Astrocyte of the hippocampus (primary cell): ENCODE measurements at regions not wholly inside any gene's neighbourhood (a gene's known extent, or its start where the extent isn't known, plus 50 kb on each side); places are given as distances from the start of the nearest gene placed in this dataset.
"Not testable (repeated sequence)": the region's sequence is repeated elsewhere in the genome, so short reads cannot be mapped to it uniquely, and the experiment has no call there.

Experiments used
- DNase-seq: peaks from one replicate; pipeline ENCODE4 v3.0.0; 2011; ENCODE audit warnings: low read depth, low spot score

DNA sequence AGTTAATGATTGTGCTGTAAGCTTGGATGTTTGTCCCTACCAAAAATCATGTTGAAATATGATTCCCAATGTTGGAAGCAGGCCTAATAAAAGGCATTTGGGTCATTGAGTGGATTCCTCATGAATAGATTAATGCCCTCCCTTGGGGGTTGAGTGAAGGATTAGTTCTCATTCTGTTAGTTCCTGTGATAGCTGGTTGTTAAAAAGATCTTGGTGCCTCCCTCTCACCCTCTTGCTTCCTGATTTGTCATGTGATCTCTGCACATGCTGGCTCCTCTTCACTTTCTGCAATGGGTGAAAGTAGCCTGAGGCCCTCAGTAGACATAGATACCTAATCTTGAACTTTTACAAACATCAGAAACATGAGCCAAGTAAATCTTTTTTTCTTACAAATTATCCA is 115.6 kb upstream of the HCRTR2 start:
- no peak for DNase-seq

DNA sequence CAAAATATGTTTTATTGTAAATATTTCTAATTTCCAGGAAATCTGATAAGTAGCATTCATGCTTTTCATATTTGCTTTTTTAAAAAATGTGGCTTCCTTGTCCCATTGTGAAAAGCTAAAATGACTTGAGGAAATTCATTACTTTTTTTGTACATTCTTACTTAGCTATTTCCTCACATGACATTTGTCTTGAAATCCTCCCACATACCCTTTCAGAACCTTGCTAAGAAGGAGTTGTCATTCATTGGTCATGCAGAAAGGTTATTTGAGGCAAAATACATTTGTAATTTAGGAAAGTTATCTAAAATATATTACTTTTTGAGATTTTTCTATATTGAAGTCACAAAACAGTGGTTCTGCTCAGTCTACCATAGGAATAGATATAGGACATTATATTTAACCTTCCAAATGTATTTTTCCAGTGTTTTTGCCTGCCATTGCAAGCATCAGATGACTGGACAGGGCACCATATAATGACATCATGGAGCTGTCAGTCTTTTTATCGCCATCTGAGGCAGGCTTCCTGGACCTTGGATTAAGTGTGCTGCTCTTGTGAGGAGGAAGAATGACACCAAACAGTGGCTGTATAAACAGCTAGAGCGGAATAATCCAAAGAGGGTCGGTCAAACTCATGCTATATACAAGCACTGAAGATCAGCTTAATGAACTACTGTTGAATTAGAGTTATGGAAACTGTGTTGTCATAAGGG is 109.4 kb upstream of the HCRTR2 start:
- no peak for DNase-seq

DNA sequence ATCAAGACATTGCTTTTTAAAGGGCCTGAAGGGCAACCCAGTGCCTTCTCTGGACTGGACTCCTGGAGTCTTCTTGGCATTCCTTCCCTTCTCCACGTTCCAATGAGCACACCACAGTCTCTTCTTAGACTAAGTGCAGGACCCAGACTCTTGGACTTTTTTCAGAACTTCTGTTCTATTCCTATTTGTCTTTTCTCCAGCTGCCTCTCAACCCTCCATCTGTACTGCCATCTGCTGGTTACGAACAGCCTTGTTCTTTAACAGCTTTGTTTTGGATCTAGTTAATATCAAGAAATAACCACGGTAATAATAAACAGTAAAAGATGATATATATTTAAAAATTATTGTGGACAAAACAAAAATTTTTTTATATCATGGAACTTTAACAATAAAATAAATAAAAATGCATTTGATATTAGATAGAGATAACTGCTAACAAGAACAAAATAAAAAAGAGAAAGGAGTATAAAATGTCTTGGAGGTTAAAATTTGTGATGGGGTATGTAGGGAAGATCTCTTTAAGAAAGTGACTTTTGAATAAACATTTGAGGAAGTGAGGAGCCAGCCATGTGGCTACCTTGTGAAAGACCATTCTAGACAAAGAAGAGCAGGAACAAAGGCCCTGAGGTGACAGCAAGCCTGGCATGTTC is 105.1 kb upstream of the HCRTR2 start:
- peak; percentile 63 for DNase-seq

DNA sequence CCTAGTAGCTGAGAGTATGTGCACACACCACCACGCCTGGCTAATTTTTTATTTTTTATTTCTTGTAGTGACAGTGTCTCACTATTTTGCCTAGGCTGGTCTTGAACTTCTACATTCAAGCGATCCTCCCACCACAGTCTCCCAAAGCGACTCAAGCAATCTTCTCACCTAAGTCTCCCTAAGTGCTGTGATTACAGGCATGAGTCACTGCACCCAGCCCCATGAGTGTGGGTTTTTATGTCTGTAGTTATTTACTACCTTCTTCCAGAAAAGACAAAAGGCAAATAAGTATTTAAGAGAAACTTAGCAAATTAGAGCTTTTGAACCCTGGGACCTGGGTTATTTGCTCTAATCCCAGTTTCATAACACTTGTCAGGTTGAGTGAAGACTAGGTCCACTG is 92.3 kb upstream of the HCRTR2 start:
- DNase-seq = no peak

DNA sequence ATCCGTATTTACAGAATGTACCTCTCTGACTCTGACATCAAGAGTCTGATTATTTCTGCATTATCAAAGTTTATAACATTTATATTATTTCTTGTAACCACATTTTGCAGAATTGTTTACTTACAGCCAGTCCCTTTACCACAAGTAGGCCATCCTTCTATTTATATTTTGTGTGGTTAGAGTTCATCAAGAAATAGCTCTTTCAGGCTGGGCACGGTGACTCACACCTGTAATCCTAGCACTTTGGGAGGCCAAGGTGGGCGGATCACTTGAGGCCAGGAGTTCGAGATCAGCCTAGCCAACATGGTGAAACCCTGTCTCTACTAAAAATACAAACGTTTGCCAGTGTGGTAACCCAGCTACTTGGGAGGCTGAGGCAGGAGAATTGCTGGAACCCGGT is 86.3 kb upstream of the HCRTR2 start:
- DNase-seq = not testable (repeated sequence)

DNA sequence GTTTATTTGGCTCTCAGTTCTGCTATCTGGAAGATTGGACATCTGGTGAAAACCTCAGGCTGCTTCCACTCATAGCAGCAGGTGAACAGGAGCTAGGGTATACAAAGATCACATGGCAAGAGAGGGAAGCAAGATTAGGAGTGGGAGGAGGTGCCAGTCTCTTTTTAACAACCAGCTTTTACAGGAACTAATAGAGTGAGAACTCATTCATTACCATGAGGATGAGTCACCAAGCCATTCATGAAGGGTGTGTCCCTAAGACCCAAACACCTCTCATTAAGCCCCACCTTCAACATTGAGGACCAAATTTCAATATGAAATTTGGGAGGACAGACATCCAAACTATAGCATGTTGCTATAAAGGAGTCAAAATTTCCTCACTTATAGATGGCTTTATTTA is 85.4 kb upstream of the HCRTR2 start:
- DNase-seq = no peak

DNA sequence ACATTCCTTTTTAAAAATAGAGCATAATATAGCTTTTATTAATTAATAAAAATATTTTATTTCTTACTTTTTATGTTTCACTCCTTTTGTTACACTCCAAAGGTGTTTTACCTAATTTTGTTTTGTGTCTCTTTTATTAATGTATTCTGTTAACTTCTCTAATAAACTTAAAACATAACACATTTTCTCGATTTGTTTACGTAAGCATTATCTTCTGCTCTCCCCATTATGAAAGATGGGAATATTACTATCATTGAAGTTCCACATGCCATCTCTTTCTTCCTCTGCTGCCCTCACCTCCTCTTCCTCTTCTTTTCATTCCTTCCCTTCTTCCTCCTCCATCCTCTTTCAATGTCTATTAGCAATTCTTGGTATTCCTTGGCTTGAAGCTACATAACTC is 85.0 kb upstream of the HCRTR2 start:
- DNase-seq = no peak

DNA sequence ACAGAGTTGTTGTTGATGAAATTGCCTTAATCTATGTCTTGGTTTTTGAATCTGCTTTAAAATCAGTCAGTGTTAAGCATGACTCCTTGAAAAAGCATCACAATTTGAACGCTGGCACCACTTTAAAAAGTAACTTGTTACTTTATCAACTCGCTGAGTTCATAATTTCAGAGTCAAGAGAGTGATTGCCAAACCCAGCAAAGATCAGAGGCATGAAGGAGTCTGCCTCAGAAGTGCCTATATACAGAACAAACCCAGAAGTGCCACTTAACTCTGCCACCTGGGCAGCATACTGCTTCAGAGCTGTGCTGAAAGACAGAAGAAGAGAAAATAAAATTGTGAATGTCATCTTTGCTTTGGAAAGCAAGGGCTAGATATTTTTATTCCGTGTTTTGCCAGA is 73.6 kb upstream of the HCRTR2 start:
- no peak for DNase-seq

DNA sequence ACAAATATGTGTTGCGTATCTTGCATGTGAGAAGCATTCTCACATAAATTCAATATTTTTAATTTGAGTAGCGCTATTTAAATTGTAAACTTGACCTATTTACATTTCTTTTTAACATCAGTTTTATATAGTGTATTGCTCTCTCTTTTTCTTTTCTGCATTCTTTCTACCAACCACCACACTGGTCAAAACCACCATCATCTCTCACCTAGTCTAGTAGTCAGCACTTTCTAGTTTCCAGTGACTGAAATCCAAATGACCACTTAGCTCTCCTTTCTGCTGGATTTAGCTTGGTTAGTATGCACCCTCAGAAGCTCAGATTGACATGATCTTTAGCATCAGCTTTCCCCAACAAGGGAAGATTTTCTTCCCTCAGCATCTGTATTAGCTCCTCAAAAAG is 73.2 kb upstream of the HCRTR2 start:
- DNase-seq = no peak

DNA sequence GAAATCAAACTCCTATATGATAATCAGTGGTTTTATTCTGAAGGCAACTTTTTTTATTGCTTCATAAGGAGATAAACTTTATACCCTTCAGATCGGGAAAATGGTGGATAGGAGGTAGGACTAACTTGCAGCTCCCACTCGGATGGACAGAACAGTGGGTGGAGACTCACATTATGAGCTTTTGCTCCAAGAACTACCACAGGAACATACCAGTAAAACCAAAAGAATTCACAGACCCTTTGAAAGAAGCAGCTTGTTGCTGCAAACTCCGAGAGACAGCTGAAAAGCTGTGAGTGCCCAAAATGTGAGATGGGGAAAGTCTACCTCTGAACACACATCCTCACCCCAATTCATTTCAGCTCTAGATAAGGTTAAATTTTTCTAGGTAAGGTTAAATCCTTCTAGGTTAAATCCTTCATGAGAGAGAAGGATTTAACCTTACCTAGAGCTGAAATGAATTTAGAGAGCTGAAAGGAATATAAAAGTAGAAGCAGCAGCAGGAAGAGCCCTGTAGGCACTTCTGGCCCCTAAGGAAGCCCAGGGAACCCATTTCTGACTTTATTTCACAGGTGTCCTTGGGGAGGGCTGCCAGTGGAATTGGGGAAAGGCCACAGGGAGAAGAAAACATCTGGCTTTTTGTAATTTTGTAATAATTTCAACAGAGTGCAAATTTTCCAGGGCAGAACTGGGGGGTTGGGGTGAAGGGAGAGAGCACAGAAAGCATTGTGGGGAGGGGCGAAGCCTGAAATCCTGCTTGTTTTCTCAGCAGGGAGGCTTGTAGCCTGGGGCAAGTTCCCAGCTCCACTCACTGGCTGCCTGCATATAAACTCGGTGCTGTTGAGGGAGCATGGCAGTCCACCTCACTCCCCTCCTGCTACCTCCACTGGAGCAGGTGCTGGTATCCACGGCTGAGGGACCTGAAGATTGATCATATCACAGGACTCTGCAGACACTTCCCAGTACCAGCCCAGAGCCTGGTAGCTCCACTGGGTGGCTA is 65.9 kb upstream of the HCRTR2 start:
- DNase-seq = peak; percentile 16

DNA sequence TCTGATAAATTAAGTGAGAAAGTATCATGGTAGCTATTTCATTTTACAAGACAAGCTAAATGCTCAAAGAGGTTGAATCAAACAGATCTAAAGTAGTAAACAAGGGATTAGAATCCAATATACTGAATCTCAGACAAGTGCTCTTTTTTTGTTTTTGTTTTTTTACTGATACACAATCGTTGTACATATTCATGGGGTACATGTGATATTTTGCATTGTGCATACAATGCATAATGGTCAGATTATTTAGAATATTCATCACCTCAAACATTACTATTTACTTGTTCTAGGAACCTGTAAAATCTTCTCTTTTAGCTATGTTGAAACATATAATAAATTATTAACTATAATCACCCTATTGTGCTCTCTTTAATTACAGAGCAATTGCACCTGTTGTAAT is 57.0 kb upstream of the HCRTR2 start:
- no peak for DNase-seq

DNA sequence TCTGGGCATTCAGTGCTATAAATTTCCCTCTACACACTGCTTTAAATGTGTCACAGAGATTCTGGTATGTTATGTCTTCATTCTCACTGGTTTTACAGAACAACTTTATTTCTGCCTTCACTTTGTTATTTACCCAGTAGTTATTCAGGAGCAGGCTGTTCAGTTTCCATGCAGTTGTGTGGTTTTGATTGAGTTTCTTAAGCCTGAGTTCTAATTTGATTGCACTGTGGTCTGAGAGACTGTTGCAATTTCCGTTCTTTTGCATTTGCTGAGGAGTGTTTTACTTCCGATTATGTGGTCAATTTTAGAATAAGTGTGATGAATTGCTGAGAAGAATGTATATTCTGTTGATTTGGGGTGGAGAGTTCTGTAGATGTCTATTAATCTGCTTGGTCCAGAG is 50.1 kb upstream of the HCRTR2 start:
- DNase-seq = not testable (repeated sequence)
